Stimulated activated CD8-positive, alpha-beta memory T cell treated with anti-CD3 and anti-CD28 coated beads, Interleukin-7, amount 100 ng/mL, for 48 hours (primary cell): ENCODE measurements at regions not wholly inside any gene's neighbourhood (a gene's known extent, or its start where the extent isn't known, plus 50 kb on each side); places are given as distances from the start of the nearest gene placed in this dataset.

ENCODE experiments used
- DNase-seq, 2 donors: peaks; one replicate each; pipeline ENCODE4 v3.0.0-alpha.2; 2020; ENCODE audit warnings: low read depth in 1 of 2; ENCODE audit errors: extremely low read depth in 1 of 2

DNA sequence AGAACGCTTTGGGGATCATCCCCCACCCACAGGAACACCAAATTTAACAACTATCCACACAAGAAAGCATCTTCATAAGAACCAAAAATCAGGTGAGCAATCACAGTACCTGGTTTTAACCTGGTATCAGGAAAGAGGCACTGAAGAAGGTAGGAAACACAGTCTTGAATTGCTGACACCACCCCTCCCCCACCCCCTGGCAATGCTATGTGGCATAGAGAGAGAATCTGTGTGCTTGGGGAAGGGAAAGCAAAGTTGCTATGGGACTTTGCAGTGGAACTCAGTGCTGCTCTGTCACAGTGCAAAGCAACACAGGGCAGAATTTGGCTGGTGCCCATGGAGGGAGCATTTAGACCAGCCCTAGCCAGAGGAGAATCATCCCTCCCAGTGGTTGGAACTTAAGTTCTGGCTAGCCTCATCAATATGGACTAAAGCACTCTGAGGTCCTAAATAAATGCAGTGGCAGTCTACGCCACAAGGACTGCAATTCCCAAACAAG, 565.5 kb downstream of the EPM2A start:
- no peak for DNase-seq

GRCh38 chr6:145175470-145175869, 559.9 kb downstream of the EPM2A start:
- no peak for DNase-seq

- no peak for DNase-seq
Observed at GRCh38 chr6:145178391-145178790, 556.9 kb downstream of the EPM2A start.

GRCh38 chr6:145187491-145188206, 547.7 kb downstream of the EPM2A start:
- no peak for DNase-seq

- no peak for DNase-seq
Observed at GRCh38 chr6:145189836-145190235, 545.5 kb downstream of the EPM2A start.

- no peak for DNase-seq
Observed at GRCh38 chr6:145194389-145194788, 540.9 kb downstream of the EPM2A start.

DNA sequence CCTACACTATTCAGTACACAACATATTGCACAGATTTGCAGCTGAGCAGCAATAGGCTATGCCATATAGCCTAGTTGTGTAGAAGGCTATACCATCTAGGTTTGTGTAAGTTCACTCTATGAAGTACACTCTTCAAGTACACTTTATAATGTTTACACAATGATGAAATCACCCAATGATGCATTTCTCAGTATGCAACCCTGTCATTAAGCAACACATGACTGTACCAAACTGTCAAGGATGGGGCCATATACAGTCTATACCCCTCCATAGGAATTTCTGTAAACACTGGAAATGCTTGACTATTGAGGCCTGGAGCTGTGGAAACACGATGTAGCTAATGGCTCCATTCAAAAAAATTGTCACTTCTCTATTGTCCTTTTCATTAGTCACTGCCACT, 535.4 kb downstream of the EPM2A start:
- no peak for DNase-seq

- no peak for DNase-seq
Observed at GRCh38 chr6:145204301-145204700, 531.0 kb downstream of the EPM2A start.

DNA sequence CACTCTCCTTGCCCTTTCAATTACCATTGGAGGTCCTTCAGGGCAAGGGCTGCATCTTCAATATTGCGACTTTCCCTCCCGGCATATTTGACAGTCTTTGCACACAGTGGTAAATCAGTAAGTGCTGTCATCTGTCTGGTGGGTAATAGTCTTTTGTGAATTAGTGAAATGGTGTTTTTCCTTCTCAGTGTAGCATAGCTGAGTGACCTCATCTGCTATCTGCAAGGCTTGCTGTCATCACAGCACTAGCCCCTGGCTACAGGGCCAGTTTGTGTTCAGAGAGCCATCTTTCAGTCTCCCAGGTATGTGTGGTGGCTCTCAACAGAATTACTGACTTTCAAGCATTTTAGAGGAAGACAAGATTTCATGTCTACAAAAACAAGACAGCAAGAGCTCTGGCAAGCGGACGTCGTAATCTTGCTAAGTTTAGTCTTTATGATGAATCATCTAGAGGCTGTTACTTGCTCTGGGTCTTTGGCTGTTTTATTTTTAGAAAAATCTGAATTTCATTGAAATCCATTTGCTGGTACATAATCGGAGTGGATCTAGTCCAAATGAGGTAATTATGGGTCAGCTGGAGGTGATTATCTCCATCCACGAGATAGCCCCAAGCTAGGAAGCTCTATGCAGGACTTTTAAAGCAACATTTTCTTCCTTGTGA, 528.9 kb downstream of the EPM2A start:
- DNase-seq: no peak

GRCh38 chr6:145208474-145208873, 526.8 kb downstream of the EPM2A start:
- DNase-seq: no peak

DNA sequence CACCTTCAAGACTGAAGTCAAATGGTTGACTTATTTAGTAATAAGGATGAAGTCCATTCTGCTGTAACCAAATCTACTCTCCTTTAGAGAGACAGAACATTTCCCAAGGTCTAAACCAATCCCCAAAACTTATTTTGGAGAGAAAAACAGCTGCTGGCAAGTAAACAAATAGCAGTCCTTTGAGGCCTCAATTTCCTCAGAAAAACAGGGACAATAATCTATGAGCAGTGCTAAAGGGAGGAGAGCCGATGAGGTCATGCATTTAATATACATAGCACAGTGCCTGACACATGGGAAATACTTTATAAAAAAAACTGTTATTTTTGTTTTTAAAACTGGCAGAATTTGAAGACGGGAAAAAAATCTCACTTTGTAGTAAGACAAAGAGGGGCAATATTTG, 526.0 kb downstream of the EPM2A start:
- no peak for DNase-seq

DNA sequence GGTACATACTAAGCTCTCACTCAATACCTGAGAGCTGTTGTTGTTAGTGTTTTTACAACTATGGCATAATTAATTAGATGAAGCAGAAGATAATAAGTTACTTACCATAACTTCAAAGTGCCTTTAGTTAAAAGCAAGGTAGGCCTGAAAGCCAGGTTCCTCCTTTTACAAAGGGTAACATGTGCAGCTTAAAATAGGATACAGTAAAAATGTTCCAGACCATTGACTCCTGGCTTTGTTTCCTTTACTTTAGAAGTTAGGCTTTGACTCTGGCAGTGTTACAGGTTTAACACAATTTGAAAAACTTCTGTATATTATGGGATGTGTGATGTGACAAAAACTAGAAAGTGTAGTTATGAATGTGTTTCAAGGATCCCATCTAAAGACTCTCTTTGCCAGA, 522.5 kb downstream of the EPM2A start:
- DNase-seq: no peak

GRCh38 chr6:145213614-145214013, 521.7 kb downstream of the EPM2A start:
- no peak for DNase-seq

DNA sequence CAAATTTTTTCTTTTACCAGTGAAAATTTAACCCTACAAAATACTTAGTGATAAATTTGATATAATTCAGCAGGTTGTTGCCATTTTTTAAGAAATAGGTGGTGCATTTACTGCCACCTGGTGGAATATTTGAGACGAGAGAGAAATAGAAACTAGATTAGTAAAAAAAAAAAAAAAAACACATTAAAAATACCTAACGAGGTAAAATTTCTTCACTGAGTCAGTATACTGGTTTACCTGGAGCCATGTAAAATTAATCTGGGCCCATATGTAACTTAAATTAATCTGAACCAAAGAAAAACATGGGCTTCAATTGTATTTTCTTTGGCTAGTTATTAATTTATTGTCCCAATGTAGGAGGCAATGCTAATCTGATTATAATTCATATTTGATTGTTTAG, 520.8 kb downstream of the EPM2A start:
- DNase-seq: no peak

GRCh38 chr6:145224450-145224849, 510.9 kb downstream of the EPM2A start:
- no peak for DNase-seq

DNA sequence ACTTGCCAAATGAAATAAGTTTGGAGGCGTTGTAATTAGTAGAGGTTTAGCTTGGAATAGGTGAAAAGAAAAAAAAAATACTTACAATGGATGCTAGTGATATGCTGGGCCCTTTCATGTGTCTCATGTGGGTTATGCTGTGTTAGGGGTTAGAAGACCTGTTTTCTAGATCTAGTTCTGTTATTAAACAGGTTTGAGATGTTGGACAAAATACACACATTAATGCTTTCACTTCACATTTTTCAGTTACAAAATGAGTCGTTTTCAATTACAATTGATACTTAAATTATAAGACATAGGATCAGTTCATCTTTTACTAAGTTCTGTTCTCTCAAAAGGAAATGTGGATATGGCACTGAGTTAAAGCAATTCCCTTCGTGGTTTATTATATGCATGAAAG, 509.8 kb downstream of the EPM2A start:
- no peak for DNase-seq

GRCh38 chr6:145227593-145227992, 507.7 kb downstream of the EPM2A start:
- DNase-seq: no peak

DNA sequence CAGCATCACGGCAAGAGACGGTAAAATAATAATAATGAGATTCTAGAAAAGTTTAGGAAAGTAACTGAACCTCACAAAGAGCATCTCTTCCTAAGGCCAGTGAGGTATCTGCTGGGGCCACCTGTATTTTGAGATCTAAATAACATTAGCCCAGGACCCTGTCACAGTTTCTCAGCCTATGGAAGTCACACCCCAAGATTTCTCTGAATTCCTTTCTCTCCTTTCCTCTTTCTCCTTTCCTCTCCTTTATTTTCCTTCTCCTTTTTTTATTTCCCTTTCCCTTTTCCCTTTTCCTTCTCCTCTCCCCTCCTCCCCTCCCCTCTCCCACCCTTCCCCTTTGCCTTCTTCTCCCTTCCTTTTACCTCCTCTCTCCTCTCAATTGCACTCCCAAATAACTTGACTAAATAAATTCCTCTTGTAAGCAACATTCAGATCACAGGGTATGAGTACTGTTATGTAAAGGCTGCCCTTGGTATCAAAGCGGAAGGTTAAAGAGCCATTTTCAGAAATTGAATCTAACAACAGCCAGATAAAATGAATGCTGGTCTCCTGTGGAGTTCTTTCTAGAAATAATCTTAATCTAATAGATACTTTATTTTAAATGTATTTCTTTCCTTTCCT, 506.2 kb downstream of the EPM2A start:
- no peak for DNase-seq

- DNase-seq: no peak
Observed at GRCh38 chr6:145233955-145234354, 501.4 kb downstream of the EPM2A start.

DNA sequence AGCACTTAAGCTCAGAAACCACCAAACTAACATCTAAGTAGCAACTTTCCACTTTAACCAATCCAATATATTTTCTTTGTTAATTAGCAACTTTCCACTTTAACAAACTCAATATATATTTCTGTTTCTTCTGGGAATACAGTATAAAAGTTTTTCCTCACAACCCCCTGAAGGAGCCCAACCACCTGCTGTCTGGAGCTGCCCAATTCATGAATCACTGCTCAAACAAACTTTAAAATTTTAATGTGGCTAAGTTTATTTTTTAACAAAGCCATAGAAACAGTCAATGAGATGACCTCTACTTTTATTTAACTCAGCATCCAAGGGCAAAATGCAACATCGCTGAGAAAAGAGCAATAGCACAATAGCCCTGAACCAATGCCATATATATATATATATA, 500.1 kb downstream of the EPM2A start:
- DNase-seq: no peak

DNA sequence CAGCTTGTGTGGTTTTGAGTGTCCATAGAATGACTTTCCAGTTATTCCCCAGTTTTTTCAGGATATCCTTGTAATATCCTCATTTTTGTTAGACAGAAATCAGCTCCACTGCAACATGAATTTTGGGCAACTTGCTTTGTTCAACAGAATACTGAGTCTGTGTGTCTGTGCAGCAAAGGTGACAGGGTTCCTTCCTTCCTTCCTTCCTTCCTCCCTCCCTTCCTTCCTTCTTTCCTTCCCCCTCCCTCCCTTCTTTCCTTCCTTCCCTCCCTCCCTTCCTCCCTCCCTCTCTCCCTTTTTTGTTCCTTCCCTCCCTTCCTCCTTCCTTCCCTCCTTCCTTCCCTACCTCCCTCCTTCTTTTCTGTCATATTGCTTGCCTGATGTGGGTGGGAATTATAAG, 496.5 kb downstream of the EPM2A start:
- no peak for DNase-seq

- no peak for DNase-seq
Observed at GRCh38 chr6:145241039-145241438, 494.3 kb downstream of the EPM2A start.
